Stimulated activated CD4-positive, alpha-beta T cell treated with anti-CD3 and anti-CD28 coated beads, Interleukin-4, amount 100 ng/mL, for 4 hours (primary cell): ENCODE measurements at regions not wholly inside any gene's neighbourhood (a gene's known extent, or its start where the extent isn't known, plus 50 kb on each side); places are given as distances from the start of the nearest gene placed in this dataset.
"Not testable (repeated sequence)": the region's sequence is repeated elsewhere in the genome, so short reads cannot be mapped to it uniquely, and the experiment has no call there.

Source experiments
- DNase-seq, 2 experiments: peaks; one replicate each; pipeline ENCODE4 v3.0.0-alpha.2; 2020

- no peak for DNase-seq
Observed at GRCh38 chr5:35561396-35561795, 56.3 kb upstream of the SPEF2 start.

- no peak for DNase-seq
Observed at GRCh38 chr5:35557748-35558147, 59.9 kb upstream of the SPEF2 start.

GRCh38 chr5:35557199-35557598, 60.5 kb upstream of the SPEF2 start:
- no peak for DNase-seq

- DNase-seq, result no peak
Observed at GRCh38 chr5:35554016-35554415, 63.6 kb upstream of the SPEF2 start.

- DNase-seq, result no peak
Observed at GRCh38 chr5:35545190-35545589, 72.5 kb upstream of the SPEF2 start.

- no peak for DNase-seq
Observed at GRCh38 chr5:35543408-35543807, 74.3 kb upstream of the SPEF2 start.

GRCh38 chr5:35540002-35540401, 77.7 kb upstream of the SPEF2 start:
- no peak for DNase-seq

GRCh38 chr5:35538198-35538931, 79.3 kb upstream of the SPEF2 start:
- no peak for DNase-seq

- no peak for DNase-seq
Observed at GRCh38 chr5:35533156-35533555, 84.5 kb upstream of the SPEF2 start.

GRCh38 chr5:35531553-35531952, 86.1 kb upstream of the SPEF2 start:
- DNase-seq, result not testable (repeated sequence)

GRCh38 chr5:35518104-35518503, 99.6 kb upstream of the SPEF2 start:
- no peak for DNase-seq

- no peak for DNase-seq
Observed at GRCh38 chr5:35516271-35516670, 101.4 kb upstream of the SPEF2 start.

- DNase-seq, result no peak
Observed at GRCh38 chr5:35513612-35514011, 104.1 kb upstream of the SPEF2 start.

- no peak for DNase-seq
Observed at GRCh38 chr5:35502206-35502605, 115.5 kb upstream of the SPEF2 start.

- no peak for DNase-seq
Observed at GRCh38 chr5:35488791-35489190, 128.9 kb upstream of the SPEF2 start.

GRCh38 chr5:35488055-35488454, 129.6 kb upstream of the SPEF2 start:
- DNase-seq, result no peak

- no peak for DNase-seq
Observed at GRCh38 chr5:35487233-35488025, 130.2 kb upstream of the SPEF2 start.

- DNase-seq, result no peak
Observed at GRCh38 chr5:35485487-35485886, 132.2 kb upstream of the SPEF2 start.

- no peak for DNase-seq
Observed at GRCh38 chr5:35484241-35484640, 133.4 kb upstream of the SPEF2 start.

- DNase-seq, result no peak
Observed at GRCh38 chr5:35483780-35484179, 133.9 kb upstream of the SPEF2 start.

- no peak for DNase-seq
Observed at GRCh38 chr5:35483191-35483590, 134.5 kb upstream of the SPEF2 start.

GRCh38 chr5:35482167-35482755, 135.4 kb upstream of the SPEF2 start:
- no peak for DNase-seq

GRCh38 chr5:35478856-35479682, 138.6 kb upstream of the SPEF2 start:
- DNase-seq, result no peak
